Right lobe of liver (tissue), 4 donors: ENCODE measurements at regions not wholly inside any gene's neighbourhood (a gene's known extent, or its start where the extent isn't known, plus 50 kb on each side); places are given as distances from the start of the nearest gene placed in this dataset.

Source experiments
- POLR2A ChIP-seq: fragments of 450-650 bp; IDR thresholded peaks from one replicate; pipeline ENCODE4 v1.6.1; 2017; ENCODE audit warnings: antibody characterized with exemption, mild to moderate bottlenecking
- TF ChIP-seq, protein P1 (sequence below), 4 donors: fragments of 200-600 bp in 3 of 4; fragments of 450-650 bp in 1 of 4; IDR thresholded peaks; one replicate each; pipeline versions ENCODE4 v1.5.1 to v1.8.0; 2016 to 2022; ENCODE audit warnings: antibody characterized with exemption in 4 of 4, mild to moderate bottlenecking in 2 of 4
- donor health status: DM: no; HTN: no; CAD: no.
- donor health status: DM: no; HTN: no; CAD: no.
- donor health status: DM: no; HTN: yes; CAD: no.

DNA sequence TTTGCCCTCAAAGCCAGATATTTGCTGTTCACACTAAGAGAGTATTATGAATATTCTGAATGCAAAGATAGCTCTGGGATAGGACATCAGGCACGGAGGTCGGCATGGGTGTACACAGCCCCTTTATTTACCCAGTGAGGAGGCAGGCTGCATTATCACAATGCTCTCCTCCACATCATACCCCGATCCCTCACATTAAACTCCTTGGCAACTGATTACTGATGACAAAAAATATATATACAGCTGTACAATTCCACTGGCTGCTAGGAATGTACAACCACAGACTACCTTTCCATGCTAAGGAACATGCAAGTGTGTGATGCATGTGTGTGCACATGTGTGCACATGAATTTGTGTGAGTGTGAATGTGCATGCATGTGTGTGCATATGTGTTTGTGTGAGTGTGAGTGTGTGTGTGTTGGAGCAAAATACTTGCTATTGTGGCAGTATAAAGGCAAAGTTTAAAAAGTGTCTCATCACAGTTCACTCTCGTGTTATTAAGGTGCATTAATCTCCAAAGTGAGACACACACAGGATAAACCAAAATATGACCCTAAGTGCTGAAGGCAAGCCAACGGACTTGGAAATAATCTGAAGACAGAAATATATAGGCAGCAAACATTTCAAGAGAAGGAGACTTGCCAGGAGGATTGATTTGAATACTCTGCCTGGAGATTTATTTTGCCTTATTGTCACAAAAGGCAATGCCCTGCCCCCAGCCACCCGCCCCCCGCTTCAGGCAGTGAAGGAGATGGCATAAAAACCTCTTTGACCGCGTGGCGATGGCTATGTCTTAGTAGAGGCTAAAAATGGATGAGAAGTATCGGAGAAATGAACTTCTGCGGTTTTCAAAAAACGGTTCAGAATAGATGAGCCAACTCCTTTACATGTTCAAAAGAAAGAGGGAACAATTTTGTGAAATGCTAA is 274.8 kb downstream of the TSHZ3 start:
- TF ChIP-seq POLR2A, result no peak
- TF ChIP-seq, protein P1, sequence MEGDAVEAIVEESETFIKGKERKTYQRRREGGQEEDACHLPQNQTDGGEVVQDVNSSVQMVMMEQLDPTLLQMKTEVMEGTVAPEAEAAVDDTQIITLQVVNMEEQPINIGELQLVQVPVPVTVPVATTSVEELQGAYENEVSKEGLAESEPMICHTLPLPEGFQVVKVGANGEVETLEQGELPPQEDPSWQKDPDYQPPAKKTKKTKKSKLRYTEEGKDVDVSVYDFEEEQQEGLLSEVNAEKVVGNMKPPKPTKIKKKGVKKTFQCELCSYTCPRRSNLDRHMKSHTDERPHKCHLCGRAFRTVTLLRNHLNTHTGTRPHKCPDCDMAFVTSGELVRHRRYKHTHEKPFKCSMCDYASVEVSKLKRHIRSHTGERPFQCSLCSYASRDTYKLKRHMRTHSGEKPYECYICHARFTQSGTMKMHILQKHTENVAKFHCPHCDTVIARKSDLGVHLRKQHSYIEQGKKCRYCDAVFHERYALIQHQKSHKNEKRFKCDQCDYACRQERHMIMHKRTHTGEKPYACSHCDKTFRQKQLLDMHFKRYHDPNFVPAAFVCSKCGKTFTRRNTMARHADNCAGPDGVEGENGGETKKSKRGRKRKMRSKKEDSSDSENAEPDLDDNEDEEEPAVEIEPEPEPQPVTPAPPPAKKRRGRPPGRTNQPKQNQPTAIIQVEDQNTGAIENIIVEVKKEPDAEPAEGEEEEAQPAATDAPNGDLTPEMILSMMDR (IDR thresholded peaks at IDR 0.05), result no peak
